ENCODE measurements at regions not wholly inside any gene's neighbourhood (a gene's known extent, or its start where the extent isn't known, plus 50 kb on each side); places are given as distances from the start of the nearest gene placed in this dataset.

DNA sequence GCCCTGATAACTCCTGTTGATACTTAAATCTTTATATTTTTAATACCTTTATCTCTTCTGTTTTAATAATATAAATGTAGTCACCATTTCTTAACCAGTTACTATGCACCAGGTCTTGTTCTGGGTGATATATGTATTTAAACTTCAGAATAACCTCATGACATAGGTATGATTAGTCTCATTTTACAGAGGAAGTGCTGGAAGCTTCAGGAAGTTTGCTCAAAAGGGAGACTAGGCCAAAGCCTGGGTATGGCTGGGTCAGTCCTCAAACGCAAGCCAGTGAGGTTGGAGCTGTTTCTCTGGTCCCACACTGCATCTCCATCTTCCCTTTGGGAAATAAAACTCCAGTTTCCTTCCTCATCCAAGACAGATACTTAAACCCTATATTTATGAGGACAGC lies 204.7 kb upstream of the TANK start:
- no peak for TF ChIP-seq TCF7 (CRISPR knock-in tag; IDR thresholded peaks at IDR 0.05; ENCODE audit: low read depth)
- TF ChIP-seq, protein P1, sequence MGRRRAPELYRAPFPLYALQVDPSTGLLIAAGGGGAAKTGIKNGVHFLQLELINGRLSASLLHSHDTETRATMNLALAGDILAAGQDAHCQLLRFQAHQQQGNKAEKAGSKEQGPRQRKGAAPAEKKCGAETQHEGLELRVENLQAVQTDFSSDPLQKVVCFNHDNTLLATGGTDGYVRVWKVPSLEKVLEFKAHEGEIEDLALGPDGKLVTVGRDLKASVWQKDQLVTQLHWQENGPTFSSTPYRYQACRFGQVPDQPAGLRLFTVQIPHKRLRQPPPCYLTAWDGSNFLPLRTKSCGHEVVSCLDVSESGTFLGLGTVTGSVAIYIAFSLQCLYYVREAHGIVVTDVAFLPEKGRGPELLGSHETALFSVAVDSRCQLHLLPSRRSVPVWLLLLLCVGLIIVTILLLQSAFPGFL (CRISPR knock-in tag; IDR thresholded peaks at IDR 0.05; ENCODE audit: borderline replicate concordance) = no peak
- TF ChIP-seq FOXK1 (CRISPR knock-in tag; IDR thresholded peaks at IDR 0.05) = no peak
- no peak for TF ChIP-seq NR3C1 (CRISPR knock-in tag; conservative IDR thresholded peaks at IDR 0.05; ENCODE audit: low read depth)
- no peak for TF ChIP-seq RELA (CRISPR knock-in tag; IDR thresholded peaks at IDR 0.05; ENCODE audit: borderline replicate concordance)
- TF ChIP-seq, protein P2, sequence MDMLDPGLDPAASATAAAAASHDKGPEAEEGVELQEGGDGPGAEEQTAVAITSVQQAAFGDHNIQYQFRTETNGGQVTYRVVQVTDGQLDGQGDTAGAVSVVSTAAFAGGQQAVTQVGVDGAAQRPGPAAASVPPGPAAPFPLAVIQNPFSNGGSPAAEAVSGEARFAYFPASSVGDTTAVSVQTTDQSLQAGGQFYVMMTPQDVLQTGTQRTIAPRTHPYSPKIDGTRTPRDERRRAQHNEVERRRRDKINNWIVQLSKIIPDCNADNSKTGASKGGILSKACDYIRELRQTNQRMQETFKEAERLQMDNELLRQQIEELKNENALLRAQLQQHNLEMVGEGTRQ (CRISPR knock-in tag; IDR thresholded peaks at IDR 0.05) = no peak
- TF ChIP-seq IRF2 (CRISPR knock-in tag; IDR thresholded peaks at IDR 0.05; ENCODE audit: borderline replicate concordance, low read depth) = no peak
- TF ChIP-seq, protein P3, sequence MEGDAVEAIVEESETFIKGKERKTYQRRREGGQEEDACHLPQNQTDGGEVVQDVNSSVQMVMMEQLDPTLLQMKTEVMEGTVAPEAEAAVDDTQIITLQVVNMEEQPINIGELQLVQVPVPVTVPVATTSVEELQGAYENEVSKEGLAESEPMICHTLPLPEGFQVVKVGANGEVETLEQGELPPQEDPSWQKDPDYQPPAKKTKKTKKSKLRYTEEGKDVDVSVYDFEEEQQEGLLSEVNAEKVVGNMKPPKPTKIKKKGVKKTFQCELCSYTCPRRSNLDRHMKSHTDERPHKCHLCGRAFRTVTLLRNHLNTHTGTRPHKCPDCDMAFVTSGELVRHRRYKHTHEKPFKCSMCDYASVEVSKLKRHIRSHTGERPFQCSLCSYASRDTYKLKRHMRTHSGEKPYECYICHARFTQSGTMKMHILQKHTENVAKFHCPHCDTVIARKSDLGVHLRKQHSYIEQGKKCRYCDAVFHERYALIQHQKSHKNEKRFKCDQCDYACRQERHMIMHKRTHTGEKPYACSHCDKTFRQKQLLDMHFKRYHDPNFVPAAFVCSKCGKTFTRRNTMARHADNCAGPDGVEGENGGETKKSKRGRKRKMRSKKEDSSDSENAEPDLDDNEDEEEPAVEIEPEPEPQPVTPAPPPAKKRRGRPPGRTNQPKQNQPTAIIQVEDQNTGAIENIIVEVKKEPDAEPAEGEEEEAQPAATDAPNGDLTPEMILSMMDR (IDR thresholded peaks at IDR 0.05) = no peak
- no peak for TF ChIP-seq JUN (CRISPR knock-in tag; IDR thresholded peaks at IDR 0.05)
- TF ChIP-seq, protein P4, sequence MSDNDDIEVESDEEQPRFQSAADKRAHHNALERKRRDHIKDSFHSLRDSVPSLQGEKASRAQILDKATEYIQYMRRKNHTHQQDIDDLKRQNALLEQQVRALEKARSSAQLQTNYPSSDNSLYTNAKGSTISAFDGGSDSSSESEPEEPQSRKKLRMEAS (CRISPR knock-in tag; IDR thresholded peaks at IDR 0.05) = no peak
